Spinal cord (tissue), 9 donors: ENCODE measurements at regions not wholly inside any gene's neighbourhood (a gene's known extent, or its start where the extent isn't known, plus 50 kb on each side); places are given as distances from the start of the nearest gene placed in this dataset.
A peak's percentile ranks its signal among the peaks of the same experiment; 100 is the strongest.

ENCODE experiments used
- DNase-seq, 6 donors: peaks; one replicate each; pipeline versions ENCODE4 v3.0.0 to v3.0.0-alpha.2; 2013 to 2015; ENCODE audit warnings: low spot score in 6 of 6, low read depth in 4 of 6
- H3K27ac ChIP-seq: one replicate; pipeline ENCODE4 v1.5.1; 2013; ENCODE audit warnings: low read depth, low read length, control low read depth
- H3K27me3 ChIP-seq: one replicate; pipeline ENCODE4 v1.6.1; 2013; ENCODE audit warnings: low read length; ENCODE audit not compliant: control insufficient read depth, insufficient read depth
- H3K36me3 ChIP-seq: one replicate; pipeline ENCODE4 v1.6.1; 2013; ENCODE audit warnings: low read length; ENCODE audit not compliant: control insufficient read depth, insufficient read depth
- H3K4me1 ChIP-seq: one replicate; pipeline ENCODE4 v1.6.1; 2013; ENCODE audit warnings: low read length; ENCODE audit not compliant: control insufficient read depth, insufficient read depth
- H3K4me3 ChIP-seq: one replicate; pipeline ENCODE4 v1.5.1; 2013; ENCODE audit warnings: low read depth, low read length, control low read depth
- H3K9me3 ChIP-seq: one replicate; pipeline ENCODE4 v1.6.1; 2013; ENCODE audit warnings: low read length; ENCODE audit not compliant: control insufficient read depth, insufficient read depth
- WGBS: methylation state at CpG from one replicate; pipeline ENCODE4 v1.1.5; 2013; ENCODE audit warnings: missing lambda C conversion rate; ENCODE audit not compliant: insufficient coverage; 5-methylcytosine and 5-hydroxymethylcytosine counted together
- donor health status: healthy.

DNA sequence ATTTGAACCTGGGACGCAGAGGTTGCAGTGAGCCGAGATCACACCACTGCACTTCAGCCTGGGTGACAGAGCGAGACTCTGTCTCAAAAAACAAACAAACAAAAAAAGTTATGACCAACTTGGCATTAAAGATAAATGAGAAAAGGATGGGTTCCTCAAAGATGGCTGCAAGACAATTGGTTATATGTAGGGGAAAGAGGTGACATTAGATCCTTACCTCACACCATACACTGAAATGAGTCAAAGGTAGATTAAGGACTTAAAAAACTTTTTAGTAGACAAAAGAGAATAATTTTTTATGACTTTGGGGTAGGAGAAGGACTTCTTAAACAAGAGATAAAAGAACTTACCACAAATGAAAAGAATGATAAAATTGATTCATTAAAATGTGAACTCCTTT is 74.5 kb downstream of the SYF2 start:
- Histone ChIP-seq H3K9me3 (peaks cover 3% of the 10 kb centered on the region), H3K27me3 (peaks cover 3% of the 10 kb centered on the region), H3K27ac (no peak overlapping the region), H3K4me3 (no peak overlapping the region), H3K4me1 (no peaks in the 10 kb centered on the region), H3K36me3 (no peaks in the 10 kb centered on the region)
- no CpG with 5 or more reads among the region's 3 CpGs for WGBS
- no peak for DNase-seq

DNA sequence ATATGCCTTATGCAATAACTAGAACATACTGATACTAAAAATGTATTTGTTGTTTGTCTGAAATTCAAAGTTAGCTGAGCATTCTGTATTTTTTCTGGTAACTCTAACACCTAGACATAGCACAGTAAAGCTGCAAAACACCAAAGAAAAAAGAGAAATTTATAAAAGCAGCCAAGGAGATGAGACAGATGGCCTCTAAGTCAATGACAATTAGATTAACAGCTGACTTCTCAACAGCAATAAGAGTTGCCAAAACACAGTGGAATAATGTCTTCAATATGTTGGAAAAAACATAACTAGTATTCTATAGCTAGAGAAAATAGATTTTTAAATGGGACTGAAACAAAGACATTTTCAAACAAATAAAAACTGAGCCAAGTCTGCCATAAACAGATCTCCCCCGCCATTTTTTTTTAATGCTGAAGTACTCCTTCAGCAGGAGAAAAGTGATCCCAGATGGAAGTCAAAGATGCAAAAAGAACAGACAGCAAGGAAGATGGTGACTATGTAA is 81.3 kb downstream of the SYF2 start:
- Histone ChIP-seq H3K4me3 (no peak overlapping the region), H3K27ac (no peak overlapping the region), H3K9me3 (no peaks in the 10 kb centered on the region), H3K4me1 (no peaks in the 10 kb centered on the region), H3K27me3 (peaks cover 7% of the 10 kb centered on the region), H3K36me3 (no peaks in the 10 kb centered on the region)
- no CpG with 5 or more reads among the region's 1 CpG for WGBS
- DNase-seq: no peak

DNA sequence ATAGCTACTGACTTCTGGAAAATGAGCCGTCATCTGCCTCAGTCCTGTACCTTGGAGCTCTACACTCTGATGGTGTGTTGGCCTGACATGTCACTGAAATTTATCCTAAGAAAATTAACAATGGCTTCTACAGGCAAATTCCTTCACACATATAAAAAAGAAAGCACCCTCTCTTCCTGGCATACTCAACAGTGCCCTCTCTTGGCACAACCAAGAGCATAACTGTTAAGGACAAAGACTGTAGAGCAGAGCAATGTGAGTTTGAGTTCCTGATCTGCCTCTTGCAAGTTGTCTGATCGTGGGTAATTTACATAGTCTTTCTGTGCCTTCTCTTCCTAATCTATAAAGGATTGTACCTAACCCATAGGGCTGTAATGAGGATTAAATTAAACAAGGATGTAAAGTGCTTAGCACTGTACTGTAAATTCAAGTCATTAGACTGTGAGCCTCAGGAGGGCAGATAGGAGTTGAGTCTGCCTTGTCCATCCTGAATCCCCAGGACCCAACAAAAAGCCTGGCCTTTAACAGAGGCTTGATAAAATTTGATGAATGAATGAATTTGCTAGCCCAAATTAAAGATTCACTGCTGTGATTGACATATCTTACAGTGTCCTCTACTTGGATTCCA is 83.5 kb downstream of the SYF2 start:
- no peaks in the 10 kb centered on the region for H3K36me3 ChIP-seq
- H3K27ac ChIP-seq: no peak overlapping the region
- no peak for DNase-seq
- peaks cover 5% of the 10 kb centered on the region for H3K27me3 ChIP-seq
- WGBS: 100% methylated on average over 1 of the region's 2 CpGs
- H3K4me3 ChIP-seq: no peak overlapping the region
- no peaks in the 10 kb centered on the region for H3K9me3 ChIP-seq
- H3K4me1 ChIP-seq: no peaks in the 10 kb centered on the region

DNA sequence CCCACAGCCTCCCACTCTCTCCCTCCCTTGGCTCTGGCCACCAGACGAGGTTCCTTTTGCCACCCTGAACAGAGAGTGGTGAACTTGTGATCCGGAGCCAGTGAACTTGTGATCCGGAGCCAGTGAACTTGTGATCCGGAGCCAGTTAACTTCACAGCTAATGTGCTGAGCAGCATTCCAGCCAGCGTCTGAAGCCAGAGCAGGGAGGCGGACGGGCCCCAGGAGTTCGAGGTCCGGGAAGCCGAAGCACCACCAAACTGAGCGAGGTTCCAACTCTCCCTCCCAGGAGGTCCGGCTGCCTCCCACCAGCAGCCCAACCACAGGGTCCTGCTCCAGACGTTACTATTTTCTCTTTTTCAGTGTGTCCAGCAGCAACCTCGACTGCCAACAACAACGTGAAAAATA is 85.8 kb downstream of the SYF2 start:
- no peak for DNase-seq
- WGBS: 67% methylated on average over 15 of the region's 15 CpGs
- H3K4me3 ChIP-seq: no peak overlapping the region

DNA sequence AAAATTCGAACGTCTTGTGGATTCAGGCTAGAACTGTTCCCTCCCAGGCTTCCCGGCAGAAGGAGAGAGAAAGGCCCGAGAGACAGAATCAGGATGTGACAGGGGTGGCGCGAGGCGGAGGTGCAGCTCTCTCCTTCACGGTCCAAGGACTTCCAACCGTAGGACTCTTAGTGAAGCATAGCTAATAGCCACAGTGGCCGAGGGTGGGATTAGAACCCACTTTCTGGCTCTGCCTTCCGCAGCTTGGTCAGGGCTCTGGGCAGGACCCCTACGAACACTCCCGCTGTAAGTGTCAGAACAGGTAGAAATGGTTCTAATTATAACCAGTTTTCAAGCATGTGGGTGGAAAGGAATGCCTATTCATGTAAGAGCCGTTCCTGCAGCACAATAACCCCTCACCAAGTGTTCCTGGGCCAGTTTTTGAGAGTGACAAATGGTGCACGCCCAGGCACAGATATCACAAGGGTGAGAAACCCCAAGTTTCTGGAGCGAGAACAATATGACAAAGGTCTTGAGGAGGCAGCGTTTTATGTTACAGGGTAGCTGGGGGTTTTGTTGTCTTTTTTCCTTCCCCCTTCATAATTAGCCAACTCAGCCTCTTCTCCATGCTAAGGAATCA is 86.4 kb downstream of the SYF2 start:
- no peak overlapping the region for H3K27ac ChIP-seq
- 81% methylated on average over 7 of the region's 17 CpGs for WGBS
- no peaks in the 10 kb centered on the region for H3K36me3 ChIP-seq
- no peaks in the 10 kb centered on the region for H3K4me1 ChIP-seq
- DNase-seq: no peak
- H3K4me3 ChIP-seq: no peak overlapping the region
- H3K9me3 ChIP-seq: no peaks in the 10 kb centered on the region
- peaks cover 4% of the 10 kb centered on the region for H3K27me3 ChIP-seq

More for the DNA sequence above, 85.8 kb downstream of the SYF2 start:
- no peaks in the 10 kb centered on the region for H3K9me3 ChIP-seq
- H3K36me3 ChIP-seq: no peaks in the 10 kb centered on the region
- H3K4me1 ChIP-seq: no peaks in the 10 kb centered on the region
- peaks cover 4% of the 10 kb centered on the region for H3K27me3 ChIP-seq
- H3K27ac ChIP-seq: no peak overlapping the region

DNA sequence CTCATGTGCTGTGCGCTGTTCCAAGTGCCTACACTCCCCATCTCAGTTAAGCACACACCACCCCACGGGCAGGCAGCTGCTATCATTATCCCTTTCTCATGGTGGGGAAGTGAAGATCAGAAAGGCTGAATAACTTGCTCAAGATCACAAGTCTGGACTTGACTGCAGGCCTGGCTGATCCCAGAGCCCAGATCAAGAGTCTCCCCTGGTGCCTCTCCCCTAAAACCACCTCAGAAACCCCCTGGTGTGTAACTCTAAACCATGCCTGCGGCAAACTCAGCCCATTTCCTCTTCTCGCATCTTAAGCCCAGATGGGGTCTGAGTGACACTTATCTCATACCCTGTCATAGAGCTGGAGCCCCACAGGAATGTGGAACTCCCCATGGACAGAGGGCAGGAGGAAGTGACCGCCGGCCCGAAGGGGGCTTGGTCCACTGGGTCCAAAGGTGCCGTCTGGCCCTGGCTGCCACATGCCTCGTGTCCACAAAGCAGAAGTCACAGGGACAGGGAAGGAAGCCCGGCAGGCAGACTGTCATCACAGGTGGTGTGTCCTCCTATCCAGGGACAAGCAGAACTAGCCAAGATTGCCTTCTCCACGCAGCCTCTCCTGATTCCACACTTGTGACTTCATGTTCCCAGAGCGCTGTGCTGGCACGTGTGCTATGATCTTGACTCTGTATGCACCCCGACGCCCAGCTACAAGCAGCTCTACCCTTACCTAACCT is 92.1 kb downstream of the SYF2 start:
- Histone ChIP-seq H3K9me3 (no peaks in the 10 kb centered on the region), H3K36me3 (no peaks in the 10 kb centered on the region), H3K27me3 (peaks cover 2% of the 10 kb centered on the region), H3K4me1 (peaks cover 7% of the 10 kb centered on the region), H3K4me3 (no peak overlapping the region), H3K27ac (no peak overlapping the region)
- DNase-seq: no peak
- 80% methylated on average over 11 of the region's 15 CpGs for WGBS

DNA sequence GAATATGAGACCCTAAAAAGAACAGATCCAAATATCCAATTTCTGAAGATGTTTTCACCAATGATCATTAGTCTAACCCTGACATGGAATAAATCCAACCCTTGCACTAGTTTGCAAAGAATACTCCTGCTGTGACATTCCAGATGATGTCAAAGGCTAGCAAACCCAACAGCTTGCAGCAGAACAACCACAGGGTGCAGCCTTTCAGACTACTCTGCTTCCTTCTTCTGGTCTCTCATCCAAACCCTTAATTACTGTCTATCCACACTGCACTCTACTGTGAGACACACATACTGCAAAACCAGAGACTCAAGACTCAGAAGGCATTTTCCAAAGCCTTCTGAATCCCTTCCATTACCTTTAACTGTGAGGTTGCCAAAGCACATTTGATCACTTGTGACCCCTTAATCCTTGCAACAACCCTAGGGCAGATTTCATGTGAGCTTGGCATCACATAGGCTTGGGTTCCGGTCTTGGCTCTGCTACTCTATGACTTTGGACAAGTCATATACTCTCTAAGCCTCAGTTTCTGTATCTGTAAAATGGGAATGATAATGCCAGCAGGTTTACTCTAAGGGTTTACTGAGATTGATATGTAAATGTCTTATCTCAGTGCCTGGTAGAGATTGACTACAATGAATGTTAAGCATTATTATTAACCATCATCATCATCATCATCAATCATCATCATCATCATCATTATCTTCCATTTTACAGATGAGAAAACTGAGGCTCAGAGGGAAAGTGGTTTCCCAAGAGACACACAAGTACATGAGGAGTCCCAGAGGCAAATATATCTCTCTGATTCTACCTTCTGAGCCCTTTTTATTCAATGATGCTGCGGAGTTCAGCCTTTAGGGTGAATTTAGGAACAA is 94.5 kb downstream of the SYF2 start:
- Histone ChIP-seq H3K27ac (no peak overlapping the region), H3K4me3 (no peak overlapping the region), H3K9me3 (no peaks in the 10 kb centered on the region), H3K36me3 (no peaks in the 10 kb centered on the region), H3K27me3 (peaks cover 2% of the 10 kb centered on the region), H3K4me1 (peaks cover 9% of the 10 kb centered on the region)
- peak in 1 of 6 donors; percentile 30 for DNase-seq
- 60% methylated on average over 1 of the region's 2 CpGs for WGBS

DNA sequence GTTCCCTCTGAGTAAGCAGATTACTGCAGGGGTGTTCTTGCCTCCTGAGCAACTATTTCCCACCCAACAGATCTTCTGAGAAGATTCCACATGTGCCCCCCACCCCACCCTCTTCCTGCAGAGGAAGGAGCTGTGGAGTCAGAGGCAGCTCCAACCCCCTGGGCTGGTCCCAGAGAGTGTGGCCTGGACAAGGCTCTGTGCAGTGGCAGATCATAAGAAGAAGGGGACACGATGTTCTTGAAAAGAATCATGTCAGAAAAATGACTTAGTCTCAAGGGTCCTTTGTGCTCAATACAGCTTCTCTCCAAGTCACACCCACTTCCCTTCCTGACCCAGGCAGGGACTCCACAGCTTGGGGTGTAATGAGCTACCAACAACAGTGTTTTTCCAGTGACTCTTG is 95.2 kb downstream of the SYF2 start:
- H3K27me3 ChIP-seq: peaks cover 2% of the 10 kb centered on the region
- peaks cover 9% of the 10 kb centered on the region for H3K4me1 ChIP-seq
- no peaks in the 10 kb centered on the region for H3K9me3 ChIP-seq
- no peak overlapping the region for H3K27ac ChIP-seq
- no peaks in the 10 kb centered on the region for H3K36me3 ChIP-seq
- H3K4me3 ChIP-seq: no peak overlapping the region
- DNase-seq: no peak
- WGBS: no CpG with 5 or more reads among the region's 1 CpG

DNA sequence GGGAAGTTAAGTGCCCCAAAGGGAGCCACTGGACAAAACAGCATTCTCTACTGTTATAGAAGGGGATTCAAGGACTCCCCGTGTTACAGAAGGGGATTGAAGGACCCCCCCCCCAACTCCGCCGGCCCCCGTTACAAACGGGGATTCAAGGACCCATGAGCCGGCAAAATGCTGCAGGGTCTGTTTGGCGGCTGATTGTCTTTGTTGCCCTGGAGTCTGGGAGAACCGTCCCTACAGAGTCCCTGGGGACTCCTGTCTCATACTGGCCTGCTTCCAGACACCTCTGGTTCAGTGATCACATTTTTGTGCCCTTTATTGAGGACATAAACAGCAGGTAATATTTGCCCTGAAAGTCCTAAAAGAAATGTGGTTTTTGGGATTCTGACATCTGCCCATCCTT is 96.4 kb downstream of the SYF2 start:
- Histone ChIP-seq H3K4me1 (peaks cover 9% of the 10 kb centered on the region), H3K27ac (no peak overlapping the region), H3K4me3 (no peak overlapping the region), H3K36me3 (no peaks in the 10 kb centered on the region), H3K27me3 (peaks cover 2% of the 10 kb centered on the region), H3K9me3 (no peaks in the 10 kb centered on the region)
- 32% methylated on average over 4 of the region's 8 CpGs for WGBS
- DNase-seq: peak in 1 of 6 donors; percentile 18
